Transverse colon (tissue), 4 donors: ENCODE measurements at regions not wholly inside any gene's neighbourhood (a gene's known extent, or its start where the extent isn't known, plus 50 kb on each side); places are given as distances from the start of the nearest gene placed in this dataset.

ENCODE experiments used
- DNase-seq: peaks from one replicate; pipeline ENCODE4 v3.0.0-alpha.2; 2019
- H3K27ac ChIP-seq, 4 donors: fragments of 200-600 bp; sonication (generic); 2 replicates each; pipeline ENCODE4 v1.5.1; 2016 to 2018; ENCODE audit warnings: inconsistent platforms in 4 of 4
- H3K27me3 ChIP-seq: fragments of 200-600 bp; sonication (generic); 2 replicates; pipeline ENCODE4 v1.5.1; 2017; ENCODE audit warnings: inconsistent platforms
- H3K36me3 ChIP-seq, 4 donors: fragments of 200-600 bp; sonication (generic); 2 replicates each; pipeline ENCODE4 v1.5.1; 2017 to 2019; ENCODE audit warnings: inconsistent platforms in 4 of 4
- H3K4me1 ChIP-seq, 4 donors: fragments of 200-600 bp; sonication (generic); 2 replicates each; pipeline ENCODE4 v1.5.1; 2017 to 2020; ENCODE audit warnings: inconsistent platforms in 4 of 4
- H3K4me3 ChIP-seq, 4 donors: fragments of 200-600 bp; sonication (generic); 1 replicate in 1 of 4; 2 replicates in 3 of 4; pipeline versions ENCODE4 v1.5.1 to v1.6.1; 2017 to 2019; ENCODE audit warnings: inconsistent platforms in 4 of 4
- H3K9me3 ChIP-seq, 2 donors: fragments of 200-600 bp; sonication (generic); 2 replicates each; pipeline ENCODE4 v1.5.1; 2017 to 2019; ENCODE audit warnings: inconsistent platforms in 2 of 2
- CTCF ChIP-seq, 5 experiments: fragments of 200-600 bp in 3 of 5; fragments of 450-650 bp in 2 of 5; sonication (generic) in 3 of 5; IDR thresholded peaks; 1 replicate in 2 of 5; 2 replicates in 3 of 5; pipeline ENCODE4 v1.5.1; 2016 to 2017; ENCODE audit warnings: antibody characterized with exemption in 5 of 5, inconsistent platforms in 3 of 5, mild to moderate bottlenecking in 2 of 5, moderate library complexity in 1 of 5
- EP300 ChIP-seq: sonication (generic); formaldehyde crosslinking; IDR thresholded peaks from one replicate; pipeline ENCODE4 v1.6.1; 2017; ENCODE audit warnings: antibody characterized with exemption, low read depth
- POLR2A ChIP-seq: fragments of 450-650 bp; IDR thresholded peaks from one replicate; pipeline ENCODE4 v1.6.1; 2016; ENCODE audit warnings: antibody characterized with exemption, mild to moderate bottlenecking, moderate library complexity
- POLR2AphosphoS5 ChIP-seq, 3 donors: sonication (generic); formaldehyde crosslinking; IDR thresholded peaks; one replicate each; pipeline ENCODE4 v1.6.1; 2016; ENCODE audit warnings: antibody characterized with exemption in 3 of 3
- WGBS, 2 donors: methylation state at CpG; one replicate each; pipeline ENCODE4 v1.1.5; 2018; ENCODE audit warnings: low coverage in 1 of 2; 5-methylcytosine and 5-hydroxymethylcytosine counted together
- in situ Hi-C, 4 donors: fragments of 200-750 bp; cut with MboI; loops; one replicate each; pipeline versions ENCODE4 v1.15.0 to v1.15.1; 2017; ENCODE audit warnings: low sequenced_read_pairs in 3 of 4, low pct_ligation_motif_present in 1 of 4, low pct_unique_long_range_greater_than_20kb in 1 of 4
- intact Hi-C: fragments of 100-400 bp; cut with DNase I; formaldehyde crosslinking; loops from one replicate; pipeline ENCODE4 v1.15.1; 2023; ENCODE audit warnings: low total_unique reads

GRCh38 chr1:68826836-68827235, 330.0 kb upstream of the DEPDC1 start:
- H3K36me3 ChIP-seq = no peaks in the 10 kb centered on the region
- peaks cover 7 to 14% of the 10 kb centered on the region in 2 donors for H3K9me3 ChIP-seq
- intact Hi-C loops (no loop called here), in situ Hi-C loops (no loop called here)
- no peak for TF ChIP-seq EP300
- TF ChIP-seq POLR2AphosphoS5 (IDR thresholded peaks at IDR 0.05) = no peak
- no peak for TF ChIP-seq CTCF (IDR thresholded peaks at IDR 0.05)
- no peak for TF ChIP-seq POLR2A
- no peaks in the 10 kb centered on the region for H3K27me3 ChIP-seq
- H3K4me3 ChIP-seq = no peak overlapping the region
- no peak overlapping the region for H3K27ac ChIP-seq
- no peak for DNase-seq
- H3K4me1 ChIP-seq = no peaks in the 10 kb centered on the region

- Histone ChIP-seq H3K36me3 (no peaks in the 10 kb centered on the region), H3K4me1 (no peaks in the 10 kb centered on the region), H3K9me3 (peaks cover 7 to 14% of the 10 kb centered on the region in 2 donors), H3K27me3 (no peaks in the 10 kb centered on the region), H3K4me3 (no peak overlapping the region), H3K27ac (no peak overlapping the region)
- in situ Hi-C loops = no loop called here
- WGBS, 2 donors = 81 to 96% methylated on average over 2 of the region's 2 CpGs
- no peak for DNase-seq
- intact Hi-C loops = no loop called here
- no peak for TF ChIP-seq POLR2AphosphoS5 (IDR thresholded peaks at IDR 0.05)
- TF ChIP-seq EP300 = no peak
- TF ChIP-seq POLR2A = no peak
- TF ChIP-seq CTCF (IDR thresholded peaks at IDR 0.05) = no peak
Measured at GRCh38 chr1:68827261-68827660, 330.4 kb upstream of the DEPDC1 start.

- Histone ChIP-seq H3K9me3 (peaks cover 7 to 14% of the 10 kb centered on the region in 2 donors), H3K27me3 (no peaks in the 10 kb centered on the region), H3K4me1 (no peaks in the 10 kb centered on the region), H3K27ac (no peak overlapping the region), H3K36me3 (no peaks in the 10 kb centered on the region), H3K4me3 (no peak overlapping the region)
- in situ Hi-C loops (no loop called here), intact Hi-C loops (no loop called here)
- 63 to 71% methylated on average over 3 of the region's 3 CpGs for WGBS, 2 donors
- DNase-seq = no peak
- TF ChIP-seq EP300 = no peak
- TF ChIP-seq CTCF (IDR thresholded peaks at IDR 0.05) = no peak
- TF ChIP-seq POLR2A = no peak
- no peak for TF ChIP-seq POLR2AphosphoS5 (IDR thresholded peaks at IDR 0.05)
Measured at GRCh38 chr1:68828013-68828412, 331.1 kb upstream of the DEPDC1 start.

- Histone ChIP-seq H3K4me3 (no peak overlapping the region), H3K9me3 (peaks cover 7 to 14% of the 10 kb centered on the region in 2 donors), H3K27ac (no peak overlapping the region), H3K27me3 (no peaks in the 10 kb centered on the region), H3K4me1 (no peaks in the 10 kb centered on the region), H3K36me3 (no peaks in the 10 kb centered on the region)
- in situ Hi-C loops (no loop called here), intact Hi-C loops (no loop called here)
- 0% methylated on average over 1 of the region's 1 CpG for WGBS, 2 donors
- no peak for TF ChIP-seq EP300
- no peak for TF ChIP-seq CTCF (IDR thresholded peaks at IDR 0.05)
- TF ChIP-seq POLR2A = no peak
- TF ChIP-seq POLR2AphosphoS5 (IDR thresholded peaks at IDR 0.05) = no peak
- no peak for DNase-seq
Measured at GRCh38 chr1:68831281-68831680, 334.4 kb upstream of the DEPDC1 start.
